ENCODE measurements at regions not wholly inside any gene's neighbourhood (a gene's known extent, or its start where the extent isn't known, plus 50 kb on each side); places are given as distances from the start of the nearest gene placed in this dataset.
"Not testable (repeated sequence)": the region's sequence is repeated elsewhere in the genome, so short reads cannot be mapped to it uniquely, and the experiment has no call there.

- DNase-seq (ENCODE audit: low read depth): peak; percentile 11
Observed at GRCh38 chr3:195669310-195669709, 51.5 kb upstream of the MUC20 start.

- DNase-seq (ENCODE audit: low read depth): not testable (repeated sequence)
Observed at GRCh38 chr3:195668131-195668766, 52.5 kb upstream of the MUC20 start.

GRCh38 chr3:195665311-195665710 lies 55.5 kb upstream of the MUC20 start:
- not testable (repeated sequence) for DNase-seq (ENCODE audit: low read depth)

- not testable (repeated sequence) for DNase-seq (ENCODE audit: low read depth)
Observed at GRCh38 chr3:195664131-195664530, 56.6 kb upstream of the MUC20 start.

- not testable (repeated sequence) for DNase-seq (ENCODE audit: low read depth)
Observed at GRCh38 chr3:195659136-195659533, 61.6 kb upstream of the MUC20 start.

GRCh38 chr3:195658381-195659135 lies 62.2 kb upstream of the MUC20 start:
- DNase-seq (ENCODE audit: low read depth): not testable (repeated sequence)

GRCh38 chr3:195657475-195658372 lies 63.1 kb upstream of the MUC20 start:
- peak; percentile 61 for DNase-seq (ENCODE audit: low read depth)

- DNase-seq (ENCODE audit: low read depth): not testable (repeated sequence)
Observed at GRCh38 chr3:195656091-195656490, 64.7 kb upstream of the MUC20 start.

GRCh38 chr3:195654746-195655145 lies 66.0 kb upstream of the MUC20 start:
- DNase-seq (ENCODE audit: low read depth): not testable (repeated sequence)

GRCh38 chr3:195654138-195654537 lies 66.6 kb upstream of the MUC20 start:
- DNase-seq (ENCODE audit: low read depth): not testable (repeated sequence)

- not testable (repeated sequence) for DNase-seq (ENCODE audit: low read depth)
Observed at GRCh38 chr3:195653641-195654040, 67.1 kb upstream of the MUC20 start.

GRCh38 chr3:195647912-195648702 lies 64.4 kb upstream of the APOD start:
- not testable (repeated sequence) for DNase-seq (ENCODE audit: low read depth)

GRCh38 chr3:195645872-195646271 lies 62.1 kb upstream of the APOD start:
- DNase-seq (ENCODE audit: low read depth): not testable (repeated sequence)

GRCh38 chr3:195643245-195643644 lies 59.5 kb upstream of the APOD start:
- not testable (repeated sequence) for DNase-seq (ENCODE audit: low read depth)

GRCh38 chr3:195642311-195642710 lies 58.6 kb upstream of the APOD start:
- not testable (repeated sequence) for DNase-seq (ENCODE audit: low read depth)

GRCh38 chr3:195638456-195638855 lies 54.7 kb upstream of the APOD start:
- DNase-seq (ENCODE audit: low read depth): not testable (repeated sequence)

- DNase-seq (ENCODE audit: low read depth): not testable (repeated sequence)
Observed at GRCh38 chr3:195637473-195638233, 53.9 kb upstream of the APOD start.

GRCh38 chr3:195637011-195637410 lies 53.3 kb upstream of the APOD start:
- DNase-seq (ENCODE audit: low read depth): not testable (repeated sequence)

GRCh38 chr3:195635898-195636685 lies 52.4 kb upstream of the APOD start:
- DNase-seq (ENCODE audit: low read depth): not testable (repeated sequence)
